GM18867 (cell line): ENCODE measurements at regions not wholly inside any gene's neighbourhood (a gene's known extent, or its start where the extent isn't known, plus 50 kb on each side); places are given as distances from the start of the nearest gene placed in this dataset.
A peak's percentile ranks its signal among the peaks of the same experiment; 100 is the strongest.
"Not testable (repeated sequence)": the region's sequence is repeated elsewhere in the genome, so short reads cannot be mapped to it uniquely, and the experiment has no call there.

Source experiments
- ATAC-seq: cut with Tn5 transposase; IDR thresholded peaks from one replicate; pipeline ENCODE4 v1.9.1; 2021; ENCODE audit warnings: mild to moderate bottlenecking, moderate library complexity; ENCODE audit not compliant: unreplicated experiment

DNA sequence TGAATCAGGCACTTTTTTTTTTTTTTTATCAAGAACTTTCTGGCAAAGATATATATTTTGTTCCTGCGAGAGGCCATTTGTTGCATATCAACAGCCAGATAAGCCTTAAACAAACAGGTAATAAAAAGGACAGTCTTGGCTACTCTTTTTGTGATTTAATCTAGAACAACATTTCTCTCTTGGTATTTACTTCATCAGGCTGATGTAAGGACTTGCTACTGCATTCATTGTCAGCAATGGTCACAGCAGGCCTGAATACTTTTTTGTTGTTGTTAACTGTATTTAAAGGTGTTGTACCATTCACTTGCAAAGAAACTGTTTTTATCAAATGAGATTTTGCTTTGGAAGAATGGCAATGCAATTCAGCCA, 683.8 kb downstream of the IRS1 start:
- no peak for ATAC-seq

GRCh38 chr2:226115102-226115831, 684.4 kb downstream of the IRS1 start:
- ATAC-seq: no peak

DNA sequence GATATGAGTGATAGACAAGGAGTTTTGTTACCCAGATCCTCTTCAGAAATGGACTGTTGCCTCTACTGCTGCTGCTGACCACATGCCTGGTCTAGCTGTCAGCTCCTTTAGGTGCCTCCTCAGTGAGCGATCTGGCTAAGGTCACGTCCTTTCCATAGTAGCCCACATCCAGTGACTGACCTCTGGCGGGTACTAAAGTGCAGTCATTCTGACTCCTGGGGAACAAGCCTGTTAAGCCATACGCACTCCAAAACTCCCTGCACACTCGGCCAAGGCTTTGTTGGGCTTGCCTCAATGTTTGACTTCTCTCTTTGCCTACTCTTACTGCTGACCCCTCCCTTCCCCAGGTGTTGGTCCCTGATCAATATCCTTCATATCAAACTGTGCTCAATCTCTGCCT, 685.2 kb downstream of the IRS1 start:
- ATAC-seq: no peak

DNA sequence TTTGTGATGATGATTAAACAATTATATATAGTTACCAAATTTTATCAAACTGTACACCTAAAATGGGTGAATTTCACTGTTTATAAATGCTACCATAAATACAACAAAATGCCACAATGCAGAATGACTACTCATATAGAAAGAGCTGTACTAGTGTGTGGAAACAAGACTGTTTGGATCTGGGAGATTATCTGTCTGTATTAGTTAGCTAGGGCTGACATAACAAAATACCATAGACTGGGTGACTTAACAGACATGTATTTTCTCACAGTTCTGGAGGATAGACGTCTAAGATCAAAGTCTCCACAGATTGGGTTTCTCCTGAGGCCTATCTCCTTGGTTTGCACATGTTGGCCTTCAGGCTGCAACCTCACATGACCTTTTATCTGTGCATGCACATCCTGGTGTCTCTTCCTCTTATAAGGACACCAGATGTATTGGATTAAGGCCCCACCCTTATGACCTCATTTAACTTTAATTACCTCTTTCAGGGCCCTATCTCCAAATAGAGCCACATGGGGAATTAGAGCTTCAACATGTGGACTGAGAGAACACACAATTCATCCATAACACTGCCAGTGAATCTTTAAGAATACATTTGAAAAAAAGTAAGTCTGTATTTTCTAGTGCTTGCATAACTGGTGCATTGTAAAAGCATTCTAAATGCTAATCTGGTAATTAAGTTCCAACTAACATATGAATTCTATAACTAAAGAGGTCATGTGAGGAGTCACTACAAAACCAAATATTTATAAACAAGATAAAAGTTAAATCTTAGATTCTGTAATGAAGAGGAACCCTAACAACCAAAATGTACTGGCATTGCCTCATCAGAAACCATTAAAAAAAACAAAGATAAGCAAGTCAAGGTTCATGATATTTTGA, 699.6 kb downstream of the NYAP2 start:
- no peak for ATAC-seq

- no peak for ATAC-seq
These were observed 695.5 kb downstream of the NYAP2 start for GRCh38 chr2:226095058-226095457.

DNA sequence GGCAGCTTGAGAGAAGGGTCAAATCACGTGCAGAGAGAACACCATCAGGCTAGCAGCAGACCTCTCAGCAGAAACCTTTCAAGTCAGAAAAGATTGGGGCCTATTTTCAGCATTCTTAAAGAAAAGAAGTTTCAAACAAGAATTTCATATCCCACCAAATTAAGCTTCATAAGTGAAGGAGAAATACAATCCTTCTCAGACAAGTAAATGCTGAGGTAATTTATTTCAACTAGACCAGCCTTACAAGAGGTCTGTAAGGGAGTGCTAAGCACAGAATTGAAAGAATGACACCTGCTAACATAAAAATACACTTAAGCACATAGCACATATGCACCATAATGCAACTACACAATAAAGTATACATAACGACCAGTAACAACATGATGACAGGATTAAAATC, 693.9 kb downstream of the NYAP2 start:
- no peak for ATAC-seq

DNA sequence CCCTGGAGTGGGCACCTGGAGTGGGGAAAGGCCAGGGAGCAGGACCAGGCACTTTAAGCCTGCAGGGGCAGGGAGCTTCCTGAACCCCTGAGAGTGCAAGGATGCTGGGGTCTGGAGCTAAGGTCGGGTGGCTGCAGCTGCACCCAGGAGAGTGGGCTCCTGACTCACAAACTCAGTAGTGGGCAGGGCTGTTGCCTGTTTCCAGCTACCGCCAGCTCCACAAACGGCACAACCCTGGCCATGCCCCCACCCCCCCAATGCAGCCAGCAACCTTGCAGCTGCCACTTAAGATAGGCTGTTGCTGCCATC, 688.8 kb downstream of the NYAP2 start:
- ATAC-seq: no peak

- ATAC-seq: no peak
These were observed 688.2 kb downstream of the NYAP2 start for GRCh38 chr2:226087505-226088365.

DNA sequence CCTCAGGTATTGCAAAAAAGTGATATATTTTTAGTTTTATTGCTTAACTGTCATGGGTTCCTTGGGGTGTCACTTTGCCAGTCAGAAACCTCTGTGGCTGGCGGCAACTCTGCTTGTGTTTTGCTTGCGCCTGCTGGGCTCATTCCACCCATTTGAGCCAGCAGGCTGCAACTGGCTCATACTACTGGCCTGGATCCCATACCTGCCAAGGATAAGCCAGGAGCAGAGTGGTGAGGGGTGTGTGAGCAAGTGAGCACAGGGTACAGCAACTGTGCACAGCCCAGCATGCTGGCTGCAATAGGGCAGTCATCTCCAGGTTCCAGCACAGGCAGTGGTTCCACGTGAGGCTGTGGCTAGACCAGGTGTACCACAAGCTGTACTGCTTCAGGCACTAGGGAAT, 687.5 kb downstream of the NYAP2 start:
- ATAC-seq: no peak

DNA sequence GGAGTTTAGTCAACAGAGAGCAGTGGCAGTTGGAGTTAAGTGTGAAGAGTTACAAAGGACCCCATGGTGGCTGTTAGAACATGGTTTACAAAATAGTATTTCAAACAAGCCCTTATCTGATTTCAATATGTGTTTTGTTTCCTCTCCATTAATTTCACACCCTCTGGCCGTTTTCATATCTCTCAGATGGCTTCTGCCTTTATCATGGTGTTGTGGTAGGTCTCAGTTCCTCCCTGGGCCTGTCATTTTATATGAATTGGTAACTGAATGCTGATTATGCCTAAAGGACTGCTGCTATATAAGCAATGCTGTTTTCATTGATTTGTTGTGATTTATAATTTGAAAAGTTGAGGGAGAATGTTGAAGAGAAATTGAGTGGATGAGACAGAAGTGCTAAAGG, 686.7 kb downstream of the NYAP2 start:
- ATAC-seq: peak; percentile 46

GRCh38 chr2:226085425-226085824, 685.9 kb downstream of the NYAP2 start:
- ATAC-seq: not testable (repeated sequence)

DNA sequence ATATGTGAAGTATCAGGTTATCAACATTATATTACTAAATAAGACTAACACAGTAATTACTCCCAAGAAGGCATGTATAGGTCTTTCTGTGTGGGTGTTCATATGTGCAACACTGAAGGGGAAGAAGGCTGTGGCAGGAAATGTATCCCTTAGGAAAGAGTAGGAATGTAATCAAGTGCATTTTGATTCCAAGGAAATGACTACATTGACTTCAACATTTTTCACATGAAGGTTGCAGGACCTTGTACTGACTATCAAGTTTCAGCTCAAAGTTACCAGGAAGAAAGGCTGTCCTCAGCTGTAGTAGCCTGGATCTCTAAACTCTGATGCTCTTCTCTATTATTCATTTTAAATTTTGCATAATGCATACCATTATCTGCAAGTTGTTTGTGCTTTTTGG, 680.8 kb downstream of the NYAP2 start:
- ATAC-seq: no peak

GRCh38 chr2:226079671-226080181, 680.2 kb downstream of the NYAP2 start:
- no peak for ATAC-seq

DNA sequence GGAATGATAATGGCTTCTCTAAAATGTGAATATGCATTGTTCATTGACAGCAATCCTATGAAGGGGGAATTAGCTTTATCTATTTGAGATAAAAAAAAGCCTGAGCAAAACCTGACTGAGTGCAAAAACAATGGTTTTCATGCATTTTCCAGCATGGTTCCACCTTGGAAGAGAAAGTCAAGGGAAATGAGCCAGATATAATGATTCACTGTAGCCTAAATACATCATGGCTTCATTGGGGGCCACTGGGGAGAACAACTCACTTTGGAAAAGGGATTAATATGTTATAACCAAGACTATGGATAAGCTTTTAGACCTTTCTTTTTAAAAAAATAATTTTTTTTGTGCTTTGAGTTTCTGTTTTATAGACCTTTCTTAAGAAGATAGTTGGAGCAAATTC, 679.7 kb downstream of the NYAP2 start:
- ATAC-seq: no peak

GRCh38 chr2:226078666-226079065, 679.2 kb downstream of the NYAP2 start:
- ATAC-seq: no peak

DNA sequence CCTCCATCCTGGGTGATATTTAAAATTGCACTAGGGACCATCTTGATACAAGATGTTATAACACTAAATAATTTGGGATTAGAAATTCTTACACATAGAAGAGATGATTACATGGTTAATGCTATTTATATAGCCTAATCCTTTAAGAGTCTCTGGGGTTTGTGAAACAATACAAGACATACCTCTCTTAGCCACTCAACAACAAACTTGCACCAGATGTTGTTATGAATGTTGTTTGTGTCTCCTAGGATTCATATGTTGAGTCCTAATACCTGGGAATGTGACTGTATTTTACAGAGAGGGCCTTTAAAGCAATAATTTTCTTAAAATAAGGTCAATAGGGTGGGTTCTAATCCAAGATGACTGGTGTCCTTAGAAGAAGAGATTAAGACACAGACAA, 678.3 kb downstream of the NYAP2 start:
- ATAC-seq: no peak

DNA sequence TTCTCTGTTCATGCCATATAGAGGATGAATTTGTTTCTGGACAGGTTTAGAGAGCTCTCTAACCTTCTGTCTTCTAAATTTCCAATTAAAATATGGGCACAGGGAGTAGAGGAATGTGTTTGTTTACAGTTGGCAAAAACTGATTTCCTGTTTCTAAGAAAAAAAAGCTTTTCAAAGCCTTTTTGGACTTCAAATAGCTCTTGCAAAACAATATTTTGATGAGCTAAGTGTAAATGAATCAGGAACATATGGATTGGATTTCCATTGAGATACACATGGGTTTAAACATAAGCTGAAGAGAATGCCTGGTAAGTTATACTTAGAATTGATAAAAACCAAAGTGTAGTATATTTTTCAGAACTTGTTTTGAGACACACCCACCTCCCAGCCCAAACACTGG, 677.5 kb downstream of the NYAP2 start:
- no peak for ATAC-seq

DNA sequence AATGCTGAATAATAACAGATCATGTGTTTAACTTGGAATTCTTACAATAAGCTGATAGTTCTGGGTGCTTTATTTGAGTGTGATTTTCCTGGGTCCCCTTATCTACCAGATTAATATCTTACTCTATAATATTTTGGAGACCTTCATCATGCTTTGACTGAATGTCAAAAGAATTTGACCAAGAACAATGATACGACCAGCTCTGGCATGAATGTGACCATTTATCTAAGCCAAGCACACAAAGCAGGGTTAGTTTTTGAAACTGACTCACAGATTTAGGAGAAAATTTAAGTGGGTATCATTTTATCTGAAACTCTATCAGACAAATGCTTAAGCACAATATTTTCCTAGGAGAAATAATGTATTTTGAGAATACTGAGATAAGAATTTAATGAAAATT, 677.0 kb downstream of the NYAP2 start:
- ATAC-seq: no peak

- no peak for ATAC-seq
These were observed 674.9 kb downstream of the NYAP2 start for GRCh38 chr2:226074391-226074790.

DNA sequence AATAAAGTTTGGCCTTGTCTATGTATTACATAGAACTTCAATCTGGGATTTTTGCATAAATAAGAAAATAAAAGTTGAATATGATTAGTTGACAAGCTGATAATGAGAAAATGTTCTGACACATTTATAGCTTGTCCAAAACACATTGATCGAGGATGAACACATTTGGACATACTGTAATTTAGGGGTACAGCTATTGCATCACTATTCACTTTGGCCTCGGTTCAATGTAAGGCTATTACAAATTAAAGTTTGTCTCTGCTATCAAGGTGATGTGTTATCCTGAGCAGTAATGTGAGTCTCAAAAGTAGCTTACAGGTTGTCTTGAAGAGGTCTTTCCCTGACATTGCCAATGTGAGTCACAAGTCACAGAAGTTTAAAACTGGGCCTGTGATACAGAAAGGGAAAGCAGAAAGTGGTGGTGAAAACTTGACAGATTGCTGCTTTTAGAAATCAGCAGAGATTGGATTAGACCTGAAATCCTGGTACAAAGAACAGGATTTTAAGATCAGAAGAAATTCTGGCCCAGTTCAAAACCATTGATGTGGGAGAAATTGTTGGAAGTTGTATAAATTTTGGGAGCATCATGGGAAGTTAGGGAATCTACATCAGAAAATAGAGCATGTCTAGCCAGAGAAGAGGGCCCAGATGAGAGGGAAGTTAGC, 674.1 kb downstream of the NYAP2 start:
- no peak for ATAC-seq

DNA sequence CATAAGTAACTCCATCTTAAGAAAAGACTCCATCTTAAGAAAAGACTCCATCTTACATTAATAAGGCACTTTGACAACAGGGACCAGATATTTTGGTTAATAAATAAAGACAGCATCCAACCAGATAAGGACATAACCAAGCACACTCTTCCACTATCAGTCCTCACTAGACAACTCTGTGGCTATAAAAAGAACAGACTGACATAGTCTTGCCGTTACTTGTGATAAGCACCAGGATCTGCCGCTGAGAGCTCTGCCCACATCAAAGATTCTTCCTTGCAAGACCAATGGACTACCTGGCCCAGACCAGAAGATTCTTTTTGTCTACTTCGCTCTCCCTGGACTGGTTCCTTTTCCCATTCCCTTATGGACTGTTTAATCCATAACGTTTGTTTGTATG, 667.4 kb downstream of the NYAP2 start:
- ATAC-seq: no peak
